IMR-90 (cell line): ENCODE measurements at regions not wholly inside any gene's neighbourhood (a gene's known extent, or its start where the extent isn't known, plus 50 kb on each side); places are given as distances from the start of the nearest gene placed in this dataset.

ENCODE experiments used
- ATAC-seq: fragments of 200-7000 bp; cut with Tn5 transposase; 2 replicates; pipeline ENCODE4 v1.9.1; 2020; ENCODE audit warnings: low read depth, mild to moderate bottlenecking, moderate library complexity
- BruUV-seq: library from RNA; stranded (reverse); fragments of 400-500 nt; replicated peaks from 2 replicates; lab custom pipeline; 2021; lab: Mats Ljungman, UMichigan
- CTCF ChIA-PET: fragments of 300-600 bp; formaldehyde crosslinking; extraction: SDS; loops from one replicate; lab custom pipeline; 2021; ENCODE audit warnings: antibody characterized with exemption; lab: Yijun Ruan, JAX
- POLR2A ChIA-PET: fragments of 300-600 bp; sonication (Branson Sonifier 250); formaldehyde crosslinking; loops from one replicate; lab custom pipeline; 2022; ENCODE audit warnings: antibody characterized with exemption; ENCODE audit not compliant: unreplicated experiment; lab: Charles Lee
- DNase-seq: peaks from one replicate; pipeline ENCODE4 v3.0.0; 2013
- H2AFZ ChIP-seq: replicated peaks from 2 replicates; pipeline ENCODE3; 2013; ENCODE audit warnings: low read length, mild to moderate bottlenecking; ENCODE audit not compliant: poor library complexity
- H2AK5ac ChIP-seq: 2 replicates; pipeline ENCODE4 v1.6.1; 2013; ENCODE audit warnings: low read depth, low read length, inconsistent platforms
- H2AK9ac ChIP-seq: replicated peaks from 2 replicates; pipeline ENCODE3; 2013; ENCODE audit warnings: mild to moderate bottlenecking, low read depth, low read length, moderate library complexity; ENCODE audit not compliant: poor library complexity
- H2BK120ac ChIP-seq: 2 replicates; pipeline ENCODE4 v1.6.1; 2013; ENCODE audit warnings: low read depth, low read length, inconsistent platforms
- H2BK15ac ChIP-seq: 3 replicates; pipeline ENCODE4 v1.6.1; 2013; ENCODE audit warnings: low read depth, low read length, inconsistent platforms
- H2BK20ac ChIP-seq: 2 replicates; pipeline ENCODE4 v1.6.1; 2013; ENCODE audit warnings: low read depth, mild to moderate bottlenecking, inconsistent platforms, low read length, moderate library complexity
- H2BK5ac ChIP-seq: 2 replicates; pipeline ENCODE4 v1.6.1; 2013; ENCODE audit warnings: mild to moderate bottlenecking, low read depth, low read length, inconsistent platforms; ENCODE audit not compliant: poor library complexity, severe bottlenecking
- H3K14ac ChIP-seq: replicated peaks from 2 replicates; pipeline ENCODE4 v1.6.1; 2013; ENCODE audit warnings: low read depth, low read length, inconsistent platforms
- H3K18ac ChIP-seq: 2 replicates; pipeline ENCODE4 v1.6.1; 2013; ENCODE audit warnings: low read depth, low read length, control low read depth
- H3K23ac ChIP-seq: 2 replicates; pipeline ENCODE4 v1.6.1; 2013; ENCODE audit warnings: low read depth, low read length, inconsistent platforms
- H3K27ac ChIP-seq: 2 replicates; pipeline ENCODE4 v1.5.1; 2013; ENCODE audit warnings: mild to moderate bottlenecking, control low read depth, low read length; ENCODE audit not compliant: insufficient read depth
- H3K27me3 ChIP-seq: 2 replicates; pipeline ENCODE4 v1.6.1; 2013; ENCODE audit warnings: low read length; ENCODE audit not compliant: control insufficient read depth, insufficient read depth
- H3K36me3 ChIP-seq: 2 replicates; pipeline ENCODE4 v1.6.1; 2013; ENCODE audit warnings: low read length, mixed read lengths; ENCODE audit not compliant: control insufficient read depth, insufficient read depth
- H3K4ac ChIP-seq: 2 replicates; pipeline ENCODE4 v1.6.1; 2013; ENCODE audit warnings: low read depth, low read length, inconsistent platforms
- H3K4me1 ChIP-seq: 2 replicates; pipeline ENCODE4 v1.6.1; 2013; ENCODE audit warnings: low read length, mixed read lengths; ENCODE audit not compliant: control insufficient read depth, insufficient read depth
- H3K4me2 ChIP-seq: 2 replicates; pipeline ENCODE4 v1.6.1; 2013; ENCODE audit warnings: low read depth, mild to moderate bottlenecking, control low read depth, low read length, moderate library complexity
- H3K4me3 ChIP-seq: 2 replicates; pipeline ENCODE4 v1.5.1; 2013; ENCODE audit warnings: low read depth, mild to moderate bottlenecking, control low read depth, low read length, moderate library complexity; ENCODE audit not compliant: insufficient read depth
- H3K56ac ChIP-seq: 2 replicates; pipeline ENCODE4 v1.6.1; 2013; ENCODE audit warnings: low read length, inconsistent platforms; ENCODE audit not compliant: insufficient read depth; ENCODE audit errors: extremely low read depth
- H3K79me1 ChIP-seq, 2 experiments: 2 replicates each; pipeline ENCODE4 v1.6.1; 2013; ENCODE audit warnings: low read length in 2 of 2, inconsistent platforms in 1 of 2, low read depth in 1 of 2
- H3K9ac ChIP-seq: 2 replicates; pipeline ENCODE4 v1.6.1; 2013; ENCODE audit warnings: low read depth, low read length, control low read depth
- H3K9me1 ChIP-seq: 2 replicates; pipeline ENCODE4 v1.6.1; 2013; ENCODE audit warnings: low read length, inconsistent platforms; ENCODE audit not compliant: insufficient read depth
- H3K9me3 ChIP-seq: 2 replicates; pipeline ENCODE4 v1.6.1; 2013; ENCODE audit warnings: low read length; ENCODE audit not compliant: control insufficient read depth, insufficient read depth
- H4K20me1 ChIP-seq: 2 replicates; pipeline ENCODE4 v1.6.1; 2013; ENCODE audit warnings: low read length, inconsistent platforms; ENCODE audit not compliant: insufficient read depth
- H4K5ac ChIP-seq: 2 replicates; pipeline ENCODE4 v1.6.1; 2013; ENCODE audit warnings: mild to moderate bottlenecking, low read depth, low read length, control low read depth
- H4K8ac ChIP-seq, 2 experiments: 2 replicates each; pipeline ENCODE4 v1.6.1; 2013; ENCODE audit warnings: low read depth in 2 of 2, low read length in 2 of 2, control low read depth in 1 of 2, inconsistent platforms in 1 of 2
- H4K91ac ChIP-seq: 2 replicates; pipeline ENCODE4 v1.6.1; 2013; ENCODE audit warnings: low read depth, low read length, inconsistent platforms; ENCODE audit not compliant: insufficient read depth
- BHLHE40 ChIP-seq: fragments of 150-350 bp; IDR thresholded peaks from 2 replicates; pipeline ENCODE4 v1.6.1; 2016; ENCODE audit warnings: mild to moderate bottlenecking, low read depth, low read length
- CEBPB ChIP-seq: IDR thresholded peaks from 2 replicates; pipeline ENCODE4 v1.6.1; 2012; ENCODE audit warnings: low read depth, low read length, improper control_type of control experiment
- CHD1 ChIP-seq: IDR thresholded peaks from 2 replicates; pipeline ENCODE4 v1.6.1; 2012; ENCODE audit warnings: low read depth, low read length, improper control_type of control experiment
- FOS ChIP-seq: fragments of 150-350 bp; IDR thresholded peaks from 2 replicates; pipeline ENCODE4 v1.6.1; 2016; ENCODE audit warnings: low read depth, low read length
- MAFK ChIP-seq: IDR thresholded peaks from 2 replicates; pipeline ENCODE4 v1.6.1; 2012; ENCODE audit warnings: low read depth, low read length, improper control_type of control experiment
- MAZ ChIP-seq: IDR thresholded peaks from 2 replicates; pipeline ENCODE4 v1.6.1; 2012; ENCODE audit warnings: low read depth, mild to moderate bottlenecking, low read length, improper control_type of control experiment, moderate library complexity, borderline replicate concordance
- MXI1 ChIP-seq: IDR thresholded peaks from 2 replicates; pipeline ENCODE4 v1.6.1; 2012; ENCODE audit warnings: low read depth, mild to moderate bottlenecking, low read length, moderate library complexity, borderline replicate concordance
- NFE2L2 ChIP-seq: fragments of 150-350 bp; IDR thresholded peaks from 2 replicates; pipeline ENCODE4 v1.6.1; 2016; ENCODE audit warnings: low read depth, mild to moderate bottlenecking, low read length
- POLR2A ChIP-seq: IDR thresholded peaks from 2 replicates; pipeline ENCODE4 v1.6.1; 2012; ENCODE audit warnings: mild to moderate bottlenecking, low read depth, low read length
- RAD21 ChIP-seq: IDR thresholded peaks from 2 replicates; pipeline ENCODE4 v1.6.1; 2012; ENCODE audit warnings: low read length, improper control_type of control experiment
- RCOR1 ChIP-seq: IDR thresholded peaks from 2 replicates; pipeline ENCODE4 v1.6.1; 2012; ENCODE audit warnings: mild to moderate bottlenecking, low read length, improper control_type of control experiment; ENCODE audit not compliant: insufficient replicate concordance
- RFX5 ChIP-seq: IDR thresholded peaks from 2 replicates; pipeline ENCODE4 v1.8.0; 2012; ENCODE audit warnings: low read depth, mild to moderate bottlenecking, low read length, moderate library complexity
- SMC3 ChIP-seq: fragments of 150-350 bp; IDR thresholded peaks from 2 replicates; pipeline ENCODE4 v1.6.1; 2016; ENCODE audit warnings: low read depth, mild to moderate bottlenecking, antibody characterized with exemption, low read length, moderate library complexity
- WGBS, 2 experiments: methylation state at CpG; one replicate each; pipeline versions ENCODE4 v1.1.5 to v1.1.7; 2013; ENCODE audit warnings: missing lambda C conversion rate in 2 of 2; ENCODE audit not compliant: insufficient read length in 1 of 2; ENCODE audit errors: extremely low coverage in 2 of 2; 5-methylcytosine and 5-hydroxymethylcytosine counted together
- dilution Hi-C: fragments of 300-500 bp; cut with HindIII; formaldehyde crosslinking; loops from one replicate; pipeline ENCODE4 v1.14.3; 2018; ENCODE audit warnings: low sequenced_read_pairs; ENCODE audit not compliant: unreplicated experiment
- in situ Hi-C: fragments of 300-500 bp; cut with MboI; formaldehyde crosslinking; loops from 3 replicates; pipeline ENCODE4 v1.14.3; 2019; ENCODE audit warnings: low sequenced_read_pairs, inconsistent platforms, mixed read lengths
- intact Hi-C: fragments of 100-400 bp; cut with micrococcal nuclease; formaldehyde crosslinking; loops from 2 replicates; pipeline ENCODE4 v1.10.0; 2022
- TF ChIP-seq, protein P1 (sequence below): fragments of 150-350 bp; IDR thresholded peaks from 2 replicates; pipeline ENCODE4 v1.6.1; 2016; ENCODE audit warnings: low read depth, mild to moderate bottlenecking, low read length, moderate library complexity, borderline replicate concordance
- TF ChIP-seq, protein P2 (sequence below): conservative IDR thresholded peaks from 2 replicates; pipeline ENCODE4 v1.5.1; 2012; ENCODE audit warnings: mild to moderate bottlenecking, low read depth, low read length, improper control_type of control experiment
- TF ChIP-seq, protein P3 (sequence below): fragments of 150-350 bp; IDR thresholded peaks from 2 replicates; pipeline ENCODE4 v1.6.1; 2017; ENCODE audit warnings: mild to moderate bottlenecking, antibody characterized with exemption, low read length, low read depth

- Histone ChIP-seq H2AK5ac (no peak overlapping the region), H3K27me3 (no peaks in the 10 kb centered on the region), H3K27ac (no peak overlapping the region), H2BK20ac (no peak overlapping the region), H3K23ac (no peak overlapping the region), H3K4ac (no peak overlapping the region), H3K9ac (no peak overlapping the region), H3K14ac (no peak overlapping the region), H3K56ac (no peak overlapping the region), H4K20me1 (no peaks in the 10 kb centered on the region), H2BK15ac (no peak overlapping the region), H3K18ac (no peak overlapping the region), H4K5ac (no peak overlapping the region), H2BK120ac (no peak overlapping the region), H3K36me3 (no peaks in the 10 kb centered on the region), H3K79me1 (no peaks in the 10 kb centered on the region), H3K9me1 (no peaks in the 10 kb centered on the region), H2AK9ac (no peak overlapping the region), H3K9me3 (no peaks in the 10 kb centered on the region), H3K4me1 (no peaks in the 10 kb centered on the region), H3K4me3 (no peak overlapping the region), H4K8ac (no peak overlapping the region), H3K4me2 (no peak overlapping the region), H4K91ac (no peak overlapping the region), H2BK5ac (no peak overlapping the region), H2AFZ (no peak overlapping the region)
- ChIA-PET POLR2A (no interaction called here), CTCF (no interaction called here)
- DNase-seq (no peak), ATAC-seq (no peak)
- TF ChIP-seq RFX5 (no peak), MAZ (no peak), CEBPB (no peak), POLR2A (no peak), MXI1 (no peak), NFE2L2 (no peak), CHD1 (no peak), FOS (no peak), RCOR1 (no peak), RAD21 (no peak), SMC3 (no peak), MAFK (no peak), BHLHE40 (no peak)
- TF ChIP-seq, protein P1, sequence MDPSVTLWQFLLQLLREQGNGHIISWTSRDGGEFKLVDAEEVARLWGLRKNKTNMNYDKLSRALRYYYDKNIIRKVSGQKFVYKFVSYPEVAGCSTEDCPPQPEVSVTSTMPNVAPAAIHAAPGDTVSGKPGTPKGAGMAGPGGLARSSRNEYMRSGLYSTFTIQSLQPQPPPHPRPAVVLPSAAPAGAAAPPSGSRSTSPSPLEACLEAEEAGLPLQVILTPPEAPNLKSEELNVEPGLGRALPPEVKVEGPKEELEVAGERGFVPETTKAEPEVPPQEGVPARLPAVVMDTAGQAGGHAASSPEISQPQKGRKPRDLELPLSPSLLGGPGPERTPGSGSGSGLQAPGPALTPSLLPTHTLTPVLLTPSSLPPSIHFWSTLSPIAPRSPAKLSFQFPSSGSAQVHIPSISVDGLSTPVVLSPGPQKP, result no peak
- TF ChIP-seq, protein P2, sequence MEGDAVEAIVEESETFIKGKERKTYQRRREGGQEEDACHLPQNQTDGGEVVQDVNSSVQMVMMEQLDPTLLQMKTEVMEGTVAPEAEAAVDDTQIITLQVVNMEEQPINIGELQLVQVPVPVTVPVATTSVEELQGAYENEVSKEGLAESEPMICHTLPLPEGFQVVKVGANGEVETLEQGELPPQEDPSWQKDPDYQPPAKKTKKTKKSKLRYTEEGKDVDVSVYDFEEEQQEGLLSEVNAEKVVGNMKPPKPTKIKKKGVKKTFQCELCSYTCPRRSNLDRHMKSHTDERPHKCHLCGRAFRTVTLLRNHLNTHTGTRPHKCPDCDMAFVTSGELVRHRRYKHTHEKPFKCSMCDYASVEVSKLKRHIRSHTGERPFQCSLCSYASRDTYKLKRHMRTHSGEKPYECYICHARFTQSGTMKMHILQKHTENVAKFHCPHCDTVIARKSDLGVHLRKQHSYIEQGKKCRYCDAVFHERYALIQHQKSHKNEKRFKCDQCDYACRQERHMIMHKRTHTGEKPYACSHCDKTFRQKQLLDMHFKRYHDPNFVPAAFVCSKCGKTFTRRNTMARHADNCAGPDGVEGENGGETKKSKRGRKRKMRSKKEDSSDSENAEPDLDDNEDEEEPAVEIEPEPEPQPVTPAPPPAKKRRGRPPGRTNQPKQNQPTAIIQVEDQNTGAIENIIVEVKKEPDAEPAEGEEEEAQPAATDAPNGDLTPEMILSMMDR, result no peak
- TF ChIP-seq, protein P3, sequence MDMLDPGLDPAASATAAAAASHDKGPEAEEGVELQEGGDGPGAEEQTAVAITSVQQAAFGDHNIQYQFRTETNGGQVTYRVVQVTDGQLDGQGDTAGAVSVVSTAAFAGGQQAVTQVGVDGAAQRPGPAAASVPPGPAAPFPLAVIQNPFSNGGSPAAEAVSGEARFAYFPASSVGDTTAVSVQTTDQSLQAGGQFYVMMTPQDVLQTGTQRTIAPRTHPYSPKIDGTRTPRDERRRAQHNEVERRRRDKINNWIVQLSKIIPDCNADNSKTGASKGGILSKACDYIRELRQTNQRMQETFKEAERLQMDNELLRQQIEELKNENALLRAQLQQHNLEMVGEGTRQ, result no peak
- no TSS peak for BruUV-seq
- dilution Hi-C loops, result no loop called here
- in situ Hi-C loops, result no loop called here
- intact Hi-C loops, result no loop called here
- no CpG with 5 or more reads among the region's 1 CpG for WGBS, 2 experiments
Measured at GRCh38 chr2:84055816-84056215, 403.3 kb downstream of the SUCLG1 start.
